A673 (cell line): ENCODE measurements at regions not wholly inside any gene's neighbourhood (a gene's known extent, or its start where the extent isn't known, plus 50 kb on each side); places are given as distances from the start of the nearest gene placed in this dataset.
A peak's percentile ranks its signal among the peaks of the same experiment; 100 is the strongest.

Experiments
- BruUV-seq: library from RNA; stranded (reverse); fragments of 400-500 nt; replicated peaks from 2 replicates; lab custom pipeline; 2021; lab: Mats Ljungman, UMichigan
- CTCF ChIA-PET: fragments of 300-600 bp; sonication (Branson Sonifier 250); formaldehyde crosslinking; loops from one replicate; lab custom pipeline; 2022; ENCODE audit warnings: antibody characterized with exemption; lab: Charles Lee
- POLR2A ChIA-PET: fragments of 300-600 bp; sonication (Branson Sonifier 250); formaldehyde crosslinking; loops from one replicate; lab custom pipeline; 2022; ENCODE audit warnings: antibody characterized with exemption; ENCODE audit not compliant: low non-redundant PET; lab: Charles Lee
- DNase-seq: peaks from one replicate; pipeline ENCODE4 v3.0.0-alpha.2; 2015; ENCODE audit warnings: low spot score
- H3K27ac ChIP-seq: fragments of 200-600 bp; sonication (generic); 2 replicates; pipeline ENCODE4 v1.5.1; 2016; ENCODE audit warnings: mixed run types, low read depth, mild to moderate bottlenecking, mixed read lengths, antibody characterized with exemption, low read length; ENCODE audit not compliant: poor library complexity, severe bottlenecking
- H3K27me3 ChIP-seq: fragments of 200-600 bp; sonication (generic); replicated peaks from 2 replicates; pipeline ENCODE4 v1.6.1; 2017; ENCODE audit warnings: mixed run types, low read depth, mild to moderate bottlenecking, mixed read lengths, antibody characterized with exemption, low read length; ENCODE audit not compliant: insufficient read depth, poor library complexity
- H3K36me3 ChIP-seq: fragments of 200-600 bp; sonication (generic); 2 replicates; pipeline ENCODE4 v1.6.1; 2016; ENCODE audit warnings: mixed run types, mild to moderate bottlenecking, mixed read lengths, antibody characterized with exemption, low read length; ENCODE audit not compliant: insufficient read depth, poor library complexity, severe bottlenecking
- H3K4me1 ChIP-seq: fragments of 200-600 bp; sonication (generic); 2 replicates; pipeline ENCODE4 v1.6.1; 2017; ENCODE audit warnings: mixed run types, mild to moderate bottlenecking, mixed read lengths, antibody characterized with exemption, low read length; ENCODE audit not compliant: insufficient read depth, poor library complexity, severe bottlenecking
- H3K4me3 ChIP-seq: fragments of 200-600 bp; sonication (generic); 2 replicates; pipeline ENCODE4 v1.5.1; 2016; ENCODE audit warnings: low read depth, mixed run types, mild to moderate bottlenecking, mixed read lengths, low read length; ENCODE audit not compliant: poor library complexity, severe bottlenecking
- H3K9me3 ChIP-seq: fragments of 200-600 bp; sonication (generic); 2 replicates; pipeline ENCODE4 v1.6.1; 2016; ENCODE audit warnings: mixed run types, low read depth, mild to moderate bottlenecking, mixed read lengths, antibody characterized with exemption, low read length; ENCODE audit not compliant: poor library complexity, severe bottlenecking
- EZH2 ChIP-seq: fragments of 200-600 bp; sonication (generic); IDR thresholded peaks from 2 replicates; pipeline ENCODE4 v1.6.1; 2017; ENCODE audit warnings: borderline replicate concordance, low read depth, mild to moderate bottlenecking, mixed read lengths, antibody characterized with exemption, low read length; ENCODE audit not compliant: poor library complexity, severe bottlenecking
- intact Hi-C: fragments of 100-400 bp; cut with micrococcal nuclease; formaldehyde crosslinking; loops from one replicate; pipeline ENCODE4 v1.10.0; 2022; ENCODE audit not compliant: unreplicated experiment
- TF ChIP-seq, protein P1 (sequence below): fragments of 300-800, 200-600 bp; sonication (generic); conservative IDR thresholded peaks from 2 replicates; pipeline ENCODE4 v1.5.1; 2017; ENCODE audit warnings: low read depth, mild to moderate bottlenecking, antibody characterized with exemption, low read length, moderate library complexity, mixed read lengths

DNA sequence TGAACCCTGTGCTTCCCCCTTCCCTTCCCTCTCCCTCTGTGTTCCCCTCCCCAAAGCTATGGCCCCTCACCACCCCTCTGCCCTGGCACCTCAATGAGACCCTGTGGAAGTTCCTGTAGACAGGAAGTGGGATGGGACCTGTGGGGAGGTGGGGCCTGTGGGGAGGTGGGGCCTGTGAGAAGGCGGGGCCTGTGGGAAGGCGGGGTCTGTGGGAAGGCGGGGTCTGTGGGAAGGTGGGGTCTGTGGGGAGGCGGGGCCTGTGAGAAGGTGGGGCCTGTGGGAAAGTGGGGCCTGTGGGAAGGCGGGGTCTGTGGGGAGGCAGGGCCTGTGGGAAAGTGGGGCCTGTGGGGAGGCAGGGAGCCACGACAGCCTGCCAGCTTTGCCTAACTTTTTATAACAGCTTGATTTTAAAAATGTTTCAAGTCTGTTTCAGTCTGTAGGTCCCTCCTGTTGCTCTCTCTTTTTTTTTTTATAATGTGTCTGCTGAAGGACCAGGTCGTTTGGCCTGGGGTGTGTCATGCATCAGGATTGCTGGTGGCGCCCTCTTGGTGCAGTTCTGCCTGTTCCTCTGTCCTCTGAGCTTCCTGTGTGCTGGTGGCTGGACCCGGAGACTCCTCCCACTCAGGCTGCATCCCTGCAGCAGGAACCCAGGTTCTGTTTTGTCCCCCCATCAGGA lies 70.5 kb upstream of the SLCO4A1 start:
- TF ChIP-seq, protein P1, sequence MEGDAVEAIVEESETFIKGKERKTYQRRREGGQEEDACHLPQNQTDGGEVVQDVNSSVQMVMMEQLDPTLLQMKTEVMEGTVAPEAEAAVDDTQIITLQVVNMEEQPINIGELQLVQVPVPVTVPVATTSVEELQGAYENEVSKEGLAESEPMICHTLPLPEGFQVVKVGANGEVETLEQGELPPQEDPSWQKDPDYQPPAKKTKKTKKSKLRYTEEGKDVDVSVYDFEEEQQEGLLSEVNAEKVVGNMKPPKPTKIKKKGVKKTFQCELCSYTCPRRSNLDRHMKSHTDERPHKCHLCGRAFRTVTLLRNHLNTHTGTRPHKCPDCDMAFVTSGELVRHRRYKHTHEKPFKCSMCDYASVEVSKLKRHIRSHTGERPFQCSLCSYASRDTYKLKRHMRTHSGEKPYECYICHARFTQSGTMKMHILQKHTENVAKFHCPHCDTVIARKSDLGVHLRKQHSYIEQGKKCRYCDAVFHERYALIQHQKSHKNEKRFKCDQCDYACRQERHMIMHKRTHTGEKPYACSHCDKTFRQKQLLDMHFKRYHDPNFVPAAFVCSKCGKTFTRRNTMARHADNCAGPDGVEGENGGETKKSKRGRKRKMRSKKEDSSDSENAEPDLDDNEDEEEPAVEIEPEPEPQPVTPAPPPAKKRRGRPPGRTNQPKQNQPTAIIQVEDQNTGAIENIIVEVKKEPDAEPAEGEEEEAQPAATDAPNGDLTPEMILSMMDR, result peak; percentile 34; the same call in 1 of the 2 replicates
- TF ChIP-seq EZH2, result no peak
- no peak overlapping the region for H3K27ac ChIP-seq
- intact Hi-C loops, result no loop called here
- DNase-seq, result peak; percentile 29
- no peaks in the 10 kb centered on the region for H3K9me3 ChIP-seq
- peaks cover 66% of the 10 kb centered on the region for H3K27me3 ChIP-seq
- no peaks in the 10 kb centered on the region for H3K4me1 ChIP-seq
- no peaks in the 10 kb centered on the region for H3K36me3 ChIP-seq
- no TSS peak for BruUV-seq
- ChIA-PET POLR2A (no interaction called here), CTCF (interaction anchor here (0.5 to 0.9 kb wide), 3 partner anchors 45 to 245 kb away, joined by 3 to 9 read pairs (median 4); partner anchors contain the start of gene COL9A3)
- no peak overlapping the region for H3K4me3 ChIP-seq

DNA sequence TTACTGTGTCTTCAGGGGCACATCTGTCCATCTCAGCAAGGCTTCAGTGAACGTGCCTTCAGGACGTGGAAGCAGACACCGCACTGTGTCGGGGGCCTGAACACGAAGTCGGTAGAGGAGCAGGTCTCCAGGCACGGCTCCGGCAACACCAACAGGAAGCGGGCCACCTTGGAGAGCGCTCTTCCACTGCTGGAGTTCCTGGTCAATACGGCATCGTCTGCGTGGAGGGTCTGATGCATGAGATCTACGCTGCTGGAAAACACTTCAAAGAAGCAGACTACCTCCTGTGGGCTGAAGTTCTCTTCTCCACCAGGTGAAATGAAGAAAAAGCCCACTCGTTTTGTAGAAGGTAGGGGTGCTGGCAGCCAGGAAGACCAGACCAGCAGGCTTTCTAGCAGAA lies 69.3 kb upstream of the SLCO4A1 start:
- no peak overlapping the region for H3K27ac ChIP-seq
- TF ChIP-seq EZH2, result no peak
- TF ChIP-seq, protein P1, result no peak
- POLR2A ChIA-PET, result no interaction called here
- BruUV-seq, result no TSS peak
- no peak overlapping the region for H3K4me3 ChIP-seq
- no peaks in the 10 kb centered on the region for H3K36me3 ChIP-seq
- H3K27me3 ChIP-seq, result peaks cover 74% of the 10 kb centered on the region
- CTCF ChIA-PET, result no interaction called here
- no peaks in the 10 kb centered on the region for H3K4me1 ChIP-seq
- intact Hi-C loops, result no loop called here
- H3K9me3 ChIP-seq, result no peaks in the 10 kb centered on the region
- DNase-seq, result no peak

DNA sequence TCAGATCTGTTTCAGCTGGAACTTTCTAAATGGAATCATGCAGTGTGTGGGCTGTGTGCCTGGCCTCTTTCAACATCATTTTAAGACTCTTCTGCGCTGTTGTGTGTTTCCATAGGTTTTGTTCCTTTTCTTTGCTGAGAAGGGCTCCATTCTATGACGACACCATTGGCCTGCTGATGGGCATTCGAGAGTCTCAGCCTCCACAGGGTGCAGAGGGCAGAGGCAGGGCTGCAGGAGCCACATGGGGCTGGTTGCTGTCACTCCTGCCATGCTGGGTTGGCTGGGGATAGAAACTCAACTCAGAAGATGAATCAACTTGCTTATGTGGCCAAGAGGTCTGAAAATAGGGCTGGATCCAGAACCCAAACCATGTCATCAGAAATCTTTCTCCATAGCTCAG lies 68.5 kb upstream of the SLCO4A1 start:
- H3K4me3 ChIP-seq, result no peak overlapping the region
- H3K27ac ChIP-seq, result no peak overlapping the region
- no peaks in the 10 kb centered on the region for H3K9me3 ChIP-seq
- no peaks in the 10 kb centered on the region for H3K36me3 ChIP-seq
- intact Hi-C loops, result no loop called here
- TF ChIP-seq EZH2, result no peak
- TF ChIP-seq, protein P1, result no peak
- no peaks in the 10 kb centered on the region for H3K4me1 ChIP-seq
- H3K27me3 ChIP-seq, result peaks cover 78% of the 10 kb centered on the region
- no TSS peak for BruUV-seq
- ChIA-PET CTCF (no interaction called here), POLR2A (interaction anchor here (0.6 kb wide), 1 partner anchor 8 kb away, joined by 3 read pairs; no protein-coding TSS in a partner anchor)
- DNase-seq, result no peak
